ENCODE measurements at regions not wholly inside any gene's neighbourhood (a gene's known extent, or its start where the extent isn't known, plus 50 kb on each side); places are given as distances from the start of the nearest gene placed in this dataset.

GRCh38 chr3:150041877-150042276, 71.2 kb upstream of the PFN2 start:
- WGBS = 97% methylated on average over 3 of the region's 3 CpGs
- no peaks in the 10 kb centered on the region for H3K27me3 ChIP-seq

GRCh38 chr3:150040097-150040496, 69.4 kb upstream of the PFN2 start:
- Histone ChIP-seq H3K9me3 (peaks cover 9% of the 10 kb centered on the region), H3K27ac (no peak overlapping the region), H3K36me3 (no peaks in the 10 kb centered on the region), H3K4me1 (no peaks in the 10 kb centered on the region), H3K27me3 (no peaks in the 10 kb centered on the region), H3K4me3 (no peak overlapping the region)
- TF ChIP-seq EP300 (IDR thresholded peaks at IDR 0.05) = no peak
- no peak for TF ChIP-seq CTCF (IDR thresholded peaks at IDR 0.05)
- TF ChIP-seq POLR2A (IDR thresholded peaks at IDR 0.05) = no peak
- TF ChIP-seq POLR2AphosphoS5 (IDR thresholded peaks at IDR 0.05) = no peak
- no peak for DNase-seq (ENCODE audit: low spot score in 2 of 2)
- 75% methylated on average over 4 of the region's 4 CpGs for WGBS

More at GRCh38 chr3:150041877-150042276, 71.2 kb upstream of the PFN2 start:
- peaks cover 9% of the 10 kb centered on the region for H3K9me3 ChIP-seq
- no peaks in the 10 kb centered on the region for H3K4me1 ChIP-seq
- no peak for TF ChIP-seq POLR2A (IDR thresholded peaks at IDR 0.05)
- no peak for TF ChIP-seq CTCF (IDR thresholded peaks at IDR 0.05)
- TF ChIP-seq POLR2AphosphoS5 (IDR thresholded peaks at IDR 0.05) = no peak
- TF ChIP-seq EP300 (IDR thresholded peaks at IDR 0.05) = no peak
- H3K27ac ChIP-seq = no peak overlapping the region
- no peaks in the 10 kb centered on the region for H3K36me3 ChIP-seq
- no peak for DNase-seq (ENCODE audit: low spot score in 2 of 2)
- H3K4me3 ChIP-seq = no peak overlapping the region

GRCh38 chr3:150038830-150039229, 68.1 kb upstream of the PFN2 start:
- TF ChIP-seq CTCF (IDR thresholded peaks at IDR 0.05) (no peak), POLR2AphosphoS5 (IDR thresholded peaks at IDR 0.05) (no peak), EP300 (IDR thresholded peaks at IDR 0.05) (no peak), POLR2A (IDR thresholded peaks at IDR 0.05) (no peak)
- no peak for DNase-seq (ENCODE audit: low spot score in 2 of 2)
- Histone ChIP-seq H3K27ac (no peak overlapping the region), H3K36me3 (no peaks in the 10 kb centered on the region), H3K27me3 (no peaks in the 10 kb centered on the region), H3K9me3 (peaks cover 9% of the 10 kb centered on the region), H3K4me1 (no peaks in the 10 kb centered on the region), H3K4me3 (no peak overlapping the region)
- WGBS = 90% methylated on average over 6 of the region's 6 CpGs

GRCh38 chr3:150036780-150037179, 66.1 kb upstream of the PFN2 start:
- Histone ChIP-seq H3K4me3 (no peak overlapping the region), H3K4me1 (no peaks in the 10 kb centered on the region), H3K27me3 (peaks cover 3% of the 10 kb centered on the region), H3K9me3 (peaks cover 4% of the 10 kb centered on the region), H3K36me3 (no peaks in the 10 kb centered on the region), H3K27ac (no peak overlapping the region)
- TF ChIP-seq EP300 (IDR thresholded peaks at IDR 0.05) (no peak), POLR2AphosphoS5 (IDR thresholded peaks at IDR 0.05) (no peak), CTCF (IDR thresholded peaks at IDR 0.05) (no peak), POLR2A (IDR thresholded peaks at IDR 0.05) (no peak)
- DNase-seq (ENCODE audit: low spot score in 2 of 2) = no peak
- 86% methylated on average over 5 of the region's 5 CpGs for WGBS

GRCh38 chr3:150035910-150036612, 65.4 kb upstream of the PFN2 start:
- no peaks in the 10 kb centered on the region for H3K4me1 ChIP-seq
- no peak for DNase-seq (ENCODE audit: low spot score in 2 of 2)

More at GRCh38 chr3:150035910-150036612, 65.4 kb upstream of the PFN2 start:
- no peaks in the 10 kb centered on the region for H3K36me3 ChIP-seq
- no peak overlapping the region for H3K27ac ChIP-seq
- TF ChIP-seq POLR2AphosphoS5 (IDR thresholded peaks at IDR 0.05) = no peak
- TF ChIP-seq CTCF (IDR thresholded peaks at IDR 0.05) = no peak
- TF ChIP-seq POLR2A (IDR thresholded peaks at IDR 0.05) = no peak
- TF ChIP-seq EP300 (IDR thresholded peaks at IDR 0.05) = no peak
- H3K9me3 ChIP-seq = no peaks in the 10 kb centered on the region
- WGBS = 83% methylated on average over 7 of the region's 7 CpGs
- H3K4me3 ChIP-seq = no peak overlapping the region
- H3K27me3 ChIP-seq = peaks cover 3% of the 10 kb centered on the region
